Brain microvascular endothelial cell (primary cell): ENCODE measurements at regions not wholly inside any gene's neighbourhood (a gene's known extent, or its start where the extent isn't known, plus 50 kb on each side); places are given as distances from the start of the nearest gene placed in this dataset.

ENCODE experiments used
- DNase-seq: peaks from one replicate; pipeline ENCODE4 v3.0.0-alpha.2; 2020
- H3K27ac ChIP-seq: fragments of 250-450 bp; sonication (Bioruptor Pico); 2 replicates; pipeline ENCODE4 v1.5.1; 2020; ENCODE audit warnings: mild to moderate bottlenecking, moderate library complexity
- H3K27me3 ChIP-seq: fragments of 250-450 bp; sonication (Bioruptor Pico); replicated peaks from 2 replicates; pipeline ENCODE4 v1.5.1; 2020; ENCODE audit warnings: mild to moderate bottlenecking
- H3K36me3 ChIP-seq: fragments of 250-450 bp; sonication (Bioruptor Pico); replicated peaks from 2 replicates; pipeline ENCODE4 v1.5.1; 2020; ENCODE audit warnings: mild to moderate bottlenecking
- H3K4me3 ChIP-seq: 2 replicates; pipeline ENCODE4 v1.5.1; 2011; ENCODE audit warnings: low read depth, mild to moderate bottlenecking, control low read depth, low read length, moderate library complexity
- CTCF ChIP-seq: IDR thresholded peaks from 2 replicates; pipeline ENCODE4 v1.5.1; 2011; ENCODE audit warnings: low read depth, mild to moderate bottlenecking, moderate library complexity, low read length, control low read depth, inconsistent platforms; ENCODE audit errors: missing control alignments
- in situ Hi-C: cut with HindIII; loops from 2 replicates; pipeline ENCODE4 v1.10.0; 2017; ENCODE audit warnings: low sequenced_read_pairs, low pct_ligation_motif_present

GRCh38 chr9:28409919-28410318 is 836.6 kb upstream of the C9orf72 start:
- no peak for TF ChIP-seq CTCF
- no peak overlapping the region for H3K4me3 ChIP-seq
- no peak for DNase-seq
- no peaks in the 10 kb centered on the region for H3K36me3 ChIP-seq
- no peak overlapping the region for H3K27ac ChIP-seq
- in situ Hi-C loops = no loop called here
- H3K27me3 ChIP-seq = no peaks in the 10 kb centered on the region

- Histone ChIP-seq H3K4me3 (no peak overlapping the region), H3K27ac (no peak overlapping the region), H3K36me3 (no peaks in the 10 kb centered on the region), H3K27me3 (no peaks in the 10 kb centered on the region)
- in situ Hi-C loops = no loop called here
- no peak for TF ChIP-seq CTCF
- no peak for DNase-seq
Measured at GRCh38 chr9:28410411-28410810, 837.1 kb upstream of the C9orf72 start.

- no peak for TF ChIP-seq CTCF
- Histone ChIP-seq H3K27ac (no peak overlapping the region), H3K4me3 (no peak overlapping the region), H3K36me3 (no peaks in the 10 kb centered on the region), H3K27me3 (no peaks in the 10 kb centered on the region)
- in situ Hi-C loops = no loop called here
- DNase-seq = no peak
Measured at GRCh38 chr9:28413471-28413870, 840.2 kb upstream of the C9orf72 start.

- Histone ChIP-seq H3K36me3 (no peaks in the 10 kb centered on the region), H3K4me3 (no peak overlapping the region), H3K27ac (no peak overlapping the region), H3K27me3 (no peaks in the 10 kb centered on the region)
- no peak for TF ChIP-seq CTCF
- in situ Hi-C loops = no loop called here
- DNase-seq = no peak
Measured at GRCh38 chr9:28423255-28423654, 850.0 kb upstream of the C9orf72 start.

GRCh38 chr9:28435456-28435855 is 862.2 kb upstream of the C9orf72 start:
- TF ChIP-seq CTCF = no peak
- in situ Hi-C loops = no loop called here

GRCh38 chr9:28439688-28440087 is 866.4 kb upstream of the C9orf72 start:
- DNase-seq = no peak
- Histone ChIP-seq H3K27ac (no peak overlapping the region), H3K36me3 (no peaks in the 10 kb centered on the region), H3K4me3 (no peak overlapping the region), H3K27me3 (no peaks in the 10 kb centered on the region)
- TF ChIP-seq CTCF = no peak
- in situ Hi-C loops = no loop called here

More at GRCh38 chr9:28435456-28435855, 862.2 kb upstream of the C9orf72 start:
- Histone ChIP-seq H3K4me3 (no peak overlapping the region), H3K36me3 (no peaks in the 10 kb centered on the region), H3K27ac (no peak overlapping the region), H3K27me3 (no peaks in the 10 kb centered on the region)
- DNase-seq = no peak
